Activated CD4-positive, alpha-beta T cell treated with anti-CD3 and anti-CD28 coated beads for 4 hours (primary cell): ENCODE measurements at regions not wholly inside any gene's neighbourhood (a gene's known extent, or its start where the extent isn't known, plus 50 kb on each side); places are given as distances from the start of the nearest gene placed in this dataset.

Experiments used
- DNase-seq, 2 donors: peaks; one replicate each; pipeline ENCODE4 v3.0.0-alpha.2; 2020

DNA sequence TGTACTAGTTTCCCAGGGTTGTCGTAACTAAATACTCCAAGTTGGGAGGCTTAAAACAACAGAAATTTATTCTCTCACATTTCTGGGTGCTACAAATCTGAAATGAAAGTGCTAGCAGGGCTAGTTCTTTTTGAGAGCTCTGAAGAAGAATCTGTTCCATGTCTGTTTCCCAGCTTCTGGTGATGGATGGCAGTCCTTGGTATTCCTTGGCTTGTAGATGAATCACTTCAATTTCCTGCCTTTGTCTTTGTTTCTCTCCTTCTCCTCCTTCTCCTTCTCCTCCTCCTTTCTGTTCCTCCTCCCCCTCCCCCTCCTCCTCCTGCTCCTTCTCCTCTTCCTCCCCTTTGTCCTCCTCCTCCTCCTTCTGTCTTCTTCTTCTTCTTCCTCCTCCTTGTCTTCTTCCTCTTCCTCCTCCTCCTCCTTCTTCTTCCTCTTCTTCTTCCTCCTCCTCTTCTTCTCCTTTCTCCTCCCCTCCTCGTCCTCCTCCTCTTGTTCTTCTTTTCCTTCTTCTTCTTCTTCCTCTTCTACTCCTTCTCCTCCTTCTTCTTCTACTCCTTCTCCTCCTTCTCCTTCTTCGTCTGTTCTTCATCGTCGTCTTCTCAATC is 104.7 kb upstream of the ANKRD55 start:
- DNase-seq, result no peak

GRCh38 chr5:56335212-56335611 is 102.1 kb upstream of the ANKRD55 start:
- no peak for DNase-seq

DNA sequence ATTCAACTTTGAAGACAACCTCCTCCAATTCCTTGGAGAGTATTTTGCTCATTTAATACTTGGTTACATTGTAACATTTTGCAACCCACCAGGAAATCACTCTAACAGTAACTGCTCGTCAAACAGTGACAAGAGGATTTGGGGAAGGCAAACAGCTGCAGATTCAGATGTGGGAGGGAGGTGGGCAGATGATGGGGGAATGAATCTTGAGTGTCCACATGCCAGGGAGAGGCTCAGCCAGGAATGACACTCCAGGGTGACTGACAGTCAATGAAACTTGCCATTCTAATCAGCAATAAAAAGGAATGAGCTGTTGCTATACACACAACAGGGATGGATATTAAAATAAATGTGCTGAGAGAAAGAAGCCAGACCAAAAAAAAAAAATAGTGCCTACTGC is 97.7 kb upstream of the ANKRD55 start:
- DNase-seq, result no peak

GRCh38 chr5:56330167-56330566 is 97.0 kb upstream of the ANKRD55 start:
- DNase-seq, result no peak

- no peak for DNase-seq
Observed at GRCh38 chr5:56329652-56330051, 96.5 kb upstream of the ANKRD55 start.

DNA sequence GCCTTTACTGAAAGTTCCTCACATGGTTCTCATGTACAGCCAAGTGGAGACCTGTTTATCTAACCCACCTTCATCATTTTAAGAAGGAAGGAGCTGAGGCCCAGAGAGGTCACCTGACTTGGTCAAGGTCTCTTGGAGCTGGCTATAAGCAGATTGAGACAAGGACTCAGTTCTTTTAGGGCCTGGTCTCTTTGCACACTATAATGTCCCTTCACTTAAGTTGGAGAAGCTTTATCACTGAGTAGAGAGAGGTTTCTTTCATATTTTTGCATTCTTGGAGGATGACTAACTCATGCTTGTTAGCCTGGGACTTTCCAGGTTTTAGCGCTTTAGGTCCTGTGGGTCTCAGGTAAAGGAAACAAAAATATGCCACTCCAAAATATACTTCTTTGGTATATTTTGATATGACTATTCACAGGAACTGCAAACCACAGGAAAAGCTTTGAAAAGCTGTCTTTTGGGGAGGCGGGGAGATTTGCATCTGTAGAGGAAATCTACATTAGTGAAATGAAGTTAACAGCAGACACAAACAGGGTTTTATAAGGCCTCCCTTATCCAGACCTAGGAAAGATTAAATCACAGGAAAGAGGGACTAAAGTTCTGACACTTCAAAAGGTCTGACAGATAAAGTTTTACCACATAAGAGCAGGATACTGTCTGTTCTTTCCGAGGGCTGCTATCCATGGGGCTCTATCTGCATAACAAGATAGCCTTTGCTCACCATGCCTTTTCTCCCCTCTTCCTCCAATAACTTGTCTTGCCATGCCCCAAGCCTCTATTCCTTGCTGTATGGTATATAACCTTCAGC is 95.8 kb upstream of the ANKRD55 start:
- peak; percentile 53 to 58 for DNase-seq

GRCh38 chr5:56327809-56328208 is 94.7 kb upstream of the ANKRD55 start:
- DNase-seq, result peak; percentile 42 to 53

- no peak for DNase-seq
Observed at GRCh38 chr5:56326770-56327169, 93.6 kb upstream of the ANKRD55 start.

DNA sequence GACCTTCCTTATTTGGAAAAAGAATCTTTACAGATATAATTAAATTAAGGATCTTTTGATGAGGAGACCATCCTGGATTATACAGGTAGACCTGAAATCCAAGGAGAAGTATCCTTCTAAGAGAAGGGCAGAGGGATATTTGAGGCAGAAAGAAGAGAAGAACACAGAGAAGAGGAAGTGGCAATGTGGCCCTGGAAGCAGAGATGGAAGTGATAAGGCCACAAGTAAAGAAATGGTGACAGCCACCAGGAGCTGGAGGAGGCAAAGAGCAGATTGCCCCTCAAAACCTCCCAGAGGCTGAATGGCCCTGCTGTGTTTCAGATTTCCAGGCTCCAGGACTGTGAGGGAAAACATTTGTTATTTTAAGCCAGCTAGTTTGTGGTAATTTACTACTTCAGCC is 93.0 kb upstream of the ANKRD55 start:
- DNase-seq, result no peak

GRCh38 chr5:56325039-56325438 is 91.9 kb upstream of the ANKRD55 start:
- DNase-seq, result no peak

GRCh38 chr5:56323505-56323904 is 90.4 kb upstream of the ANKRD55 start:
- DNase-seq, result peak in 1 of 2 donors; percentile 13

GRCh38 chr5:56322592-56322991 is 89.5 kb upstream of the ANKRD55 start:
- no peak for DNase-seq

GRCh38 chr5:56321236-56321881 is 88.2 kb upstream of the ANKRD55 start:
- DNase-seq, result peak; percentile 18 to 19

DNA sequence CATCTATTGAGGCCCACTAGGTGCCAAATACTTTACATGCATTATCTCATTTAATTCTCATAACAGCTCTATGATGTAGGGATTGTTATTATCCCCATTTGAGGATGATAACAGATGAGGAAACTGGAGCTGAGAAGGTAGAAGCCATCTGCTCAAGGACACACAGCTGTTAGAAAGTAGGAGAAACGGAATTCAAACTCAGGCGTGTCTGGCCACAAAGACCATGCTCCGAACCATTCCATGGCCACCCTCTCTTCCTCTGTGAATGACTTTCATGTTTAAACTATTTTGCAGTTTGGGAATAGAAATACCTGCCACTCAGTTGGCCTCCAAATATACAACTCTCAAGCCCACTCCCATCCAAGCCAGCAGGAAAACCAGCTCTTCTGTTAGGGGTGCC is 87.6 kb upstream of the ANKRD55 start:
- DNase-seq, result no peak

- no peak for DNase-seq
Observed at GRCh38 chr5:56319526-56320181, 86.5 kb upstream of the ANKRD55 start.

DNA sequence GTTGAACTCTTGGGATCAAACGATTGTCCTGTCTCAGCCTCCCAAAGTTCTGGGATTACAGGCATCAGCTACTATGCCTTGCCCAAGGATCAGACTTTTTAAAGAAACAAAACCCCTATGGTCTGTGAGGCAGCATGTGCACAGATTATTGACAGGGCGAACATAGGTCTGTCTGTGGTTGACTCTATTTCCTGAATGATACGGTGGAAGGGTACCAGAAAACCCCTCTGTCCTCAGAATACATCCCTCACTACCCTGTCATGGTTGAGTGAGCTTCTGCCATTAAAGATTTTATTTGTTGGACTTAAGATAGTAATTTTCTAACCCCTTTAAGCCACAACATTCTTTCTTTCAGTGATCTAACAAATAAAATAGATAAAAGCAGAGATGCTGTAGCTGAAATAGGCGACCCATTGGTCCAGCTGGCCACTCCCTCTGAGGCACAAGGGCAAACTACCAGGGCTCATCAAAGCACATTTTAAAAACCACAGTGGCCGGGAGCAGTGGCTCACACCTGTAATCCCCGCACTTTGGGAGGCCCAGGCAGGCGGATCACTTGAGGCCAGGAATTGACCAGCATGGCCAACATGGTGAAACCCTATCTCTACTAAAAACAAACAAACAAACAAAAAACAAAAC is 84.9 kb upstream of the ANKRD55 start:
- DNase-seq, result no peak

DNA sequence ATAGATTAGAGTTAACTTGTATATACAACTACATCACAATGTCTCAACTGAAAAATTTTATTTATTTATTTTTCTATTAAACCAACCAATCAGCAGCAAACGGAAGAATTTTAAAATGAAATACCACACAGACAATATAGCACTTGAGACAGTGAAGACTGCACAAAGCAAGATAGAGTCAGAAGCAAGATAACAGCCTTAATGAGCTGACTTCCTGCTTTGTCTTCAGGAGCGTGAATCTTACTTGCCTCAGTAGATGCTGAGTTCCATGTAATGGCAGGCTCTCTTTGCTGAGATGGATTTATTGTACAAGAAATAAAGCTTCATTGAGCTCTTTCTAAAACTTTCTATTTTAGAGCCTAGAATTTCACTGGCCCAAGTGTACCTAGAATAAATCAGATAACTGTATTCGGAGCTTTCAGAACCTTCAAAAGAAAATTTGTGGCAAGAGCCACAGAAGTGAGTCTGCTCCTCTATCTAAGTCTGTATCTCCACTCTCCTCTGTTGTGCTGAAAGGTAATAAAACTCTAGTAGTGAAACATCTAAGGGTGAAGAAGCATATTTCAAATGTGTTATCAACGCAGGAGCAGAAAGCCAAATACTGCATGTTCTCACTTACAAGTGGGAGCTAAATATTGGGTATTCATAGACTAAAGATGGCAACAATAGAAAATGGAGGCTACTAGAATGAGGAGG is 83.3 kb upstream of the ANKRD55 start:
- no peak for DNase-seq

DNA sequence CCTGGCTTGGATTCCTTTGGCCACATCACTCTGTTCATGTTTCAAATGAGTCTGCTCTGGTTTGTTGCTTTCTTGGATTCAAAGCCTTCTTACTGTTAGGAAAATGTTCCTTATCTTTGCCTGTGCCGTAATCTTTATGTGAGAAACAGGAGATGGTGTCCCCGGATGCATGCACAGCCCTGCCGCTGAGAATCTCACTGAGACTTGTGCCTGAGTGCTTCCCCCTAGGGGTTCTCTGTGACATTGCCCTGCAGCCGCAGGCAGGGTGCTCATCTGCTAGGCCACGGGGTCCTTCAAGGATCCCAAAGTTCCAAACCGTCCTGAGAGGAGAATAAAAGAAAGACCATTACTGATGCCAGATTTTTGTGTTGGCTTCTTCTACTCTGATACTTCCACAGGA is 81.4 kb upstream of the ANKRD55 start:
- peak; percentile 25 to 36 for DNase-seq

- no peak for DNase-seq
Observed at GRCh38 chr5:56313596-56313995, 80.5 kb upstream of the ANKRD55 start.

- DNase-seq, result no peak
Observed at GRCh38 chr5:56313004-56313531, 79.9 kb upstream of the ANKRD55 start.

- DNase-seq, result no peak
Observed at GRCh38 chr5:56311306-56311905, 78.3 kb upstream of the ANKRD55 start.

- no peak for DNase-seq
Observed at GRCh38 chr5:56310711-56311204, 77.6 kb upstream of the ANKRD55 start.
